Endothelial cell (in vitro differentiated cells): ENCODE measurements at regions not wholly inside any gene's neighbourhood (a gene's known extent, or its start where the extent isn't known, plus 50 kb on each side); places are given as distances from the start of the nearest gene placed in this dataset.

Experiments used
- DNase-seq: peaks from one replicate; pipeline ENCODE4 v3.0.0; 2021; ENCODE audit warnings: low spot score
- H3K27ac Mint-ChIP-seq: one replicate; pipeline ENCODE4 v1.8.0; 2021; ENCODE audit warnings: mixed read lengths, inconsistent platforms; ENCODE audit not compliant: unreplicated experiment
- H3K27me3 Mint-ChIP-seq: one replicate; pipeline ENCODE4 v1.8.0; 2021; ENCODE audit warnings: mild to moderate bottlenecking, moderate library complexity, mixed read lengths, inconsistent platforms; ENCODE audit not compliant: unreplicated experiment
- H3K36me3 Mint-ChIP-seq: one replicate; pipeline ENCODE4 v1.8.0; 2021; ENCODE audit warnings: mild to moderate bottlenecking, low read depth, mixed read lengths, inconsistent platforms; ENCODE audit not compliant: unreplicated experiment
- H3K4me1 Mint-ChIP-seq: one replicate; pipeline ENCODE4 v1.8.0; 2021; ENCODE audit warnings: mild to moderate bottlenecking, mixed read lengths, inconsistent platforms; ENCODE audit not compliant: unreplicated experiment
- H3K4me3 Mint-ChIP-seq: one replicate; pipeline ENCODE4 v1.8.0; 2021; ENCODE audit warnings: mild to moderate bottlenecking, mixed read lengths, inconsistent platforms; ENCODE audit not compliant: unreplicated experiment
- H3K9me3 Mint-ChIP-seq: one replicate; pipeline ENCODE4 v1.8.0; 2021; ENCODE audit warnings: mixed read lengths, inconsistent platforms; ENCODE audit not compliant: unreplicated experiment
- TF ChIP-seq, protein P1 (sequence below): fragments of 200-600 bp; sonication (generic); IDR thresholded peaks from one replicate; pipeline ENCODE4 v1.5.0; 2021; ENCODE audit warnings: antibody characterized with exemption; ENCODE audit not compliant: unreplicated experiment

DNA sequence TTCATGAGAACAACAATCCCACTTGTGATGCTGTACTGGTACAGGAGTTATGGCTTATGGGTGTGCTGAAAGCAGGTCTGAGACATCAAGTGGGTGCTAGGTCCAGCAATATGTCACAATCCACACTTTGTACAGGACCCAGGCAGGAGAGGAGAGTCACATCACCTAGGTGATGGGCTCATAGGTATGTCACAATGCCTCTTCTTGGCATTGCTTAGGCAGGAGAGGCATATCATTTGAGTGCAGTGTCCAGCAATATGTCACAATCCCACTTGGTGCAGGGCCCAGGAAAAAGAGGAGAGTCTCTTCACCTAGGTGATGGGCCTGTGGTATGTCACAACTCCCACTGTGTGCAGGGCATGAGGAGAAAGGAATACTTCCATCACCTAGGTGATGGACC is 2110.0 kb downstream of the TP53TG3F start:
- Mint-ChIP-seq H3K36me3 (peaks cover 14% of the 10 kb centered on the region), H3K4me3 (no peak overlapping the region), H3K27me3 (peaks cover 9% of the 10 kb centered on the region), H3K4me1 (no peaks in the 10 kb centered on the region), H3K9me3 (peaks cover 49% of the 10 kb centered on the region), H3K27ac (no peak overlapping the region)
- TF ChIP-seq, protein P1, sequence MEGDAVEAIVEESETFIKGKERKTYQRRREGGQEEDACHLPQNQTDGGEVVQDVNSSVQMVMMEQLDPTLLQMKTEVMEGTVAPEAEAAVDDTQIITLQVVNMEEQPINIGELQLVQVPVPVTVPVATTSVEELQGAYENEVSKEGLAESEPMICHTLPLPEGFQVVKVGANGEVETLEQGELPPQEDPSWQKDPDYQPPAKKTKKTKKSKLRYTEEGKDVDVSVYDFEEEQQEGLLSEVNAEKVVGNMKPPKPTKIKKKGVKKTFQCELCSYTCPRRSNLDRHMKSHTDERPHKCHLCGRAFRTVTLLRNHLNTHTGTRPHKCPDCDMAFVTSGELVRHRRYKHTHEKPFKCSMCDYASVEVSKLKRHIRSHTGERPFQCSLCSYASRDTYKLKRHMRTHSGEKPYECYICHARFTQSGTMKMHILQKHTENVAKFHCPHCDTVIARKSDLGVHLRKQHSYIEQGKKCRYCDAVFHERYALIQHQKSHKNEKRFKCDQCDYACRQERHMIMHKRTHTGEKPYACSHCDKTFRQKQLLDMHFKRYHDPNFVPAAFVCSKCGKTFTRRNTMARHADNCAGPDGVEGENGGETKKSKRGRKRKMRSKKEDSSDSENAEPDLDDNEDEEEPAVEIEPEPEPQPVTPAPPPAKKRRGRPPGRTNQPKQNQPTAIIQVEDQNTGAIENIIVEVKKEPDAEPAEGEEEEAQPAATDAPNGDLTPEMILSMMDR, result no peak
- no peak for DNase-seq

GRCh38 chr16:35570946-35571345 is 2111.5 kb downstream of the TP53TG3F start:
- H3K27me3 Mint-ChIP-seq, result peaks cover 10% of the 10 kb centered on the region
- peaks cover 47% of the 10 kb centered on the region for H3K9me3 Mint-ChIP-seq
- no peaks in the 10 kb centered on the region for H3K4me1 Mint-ChIP-seq
- no peak overlapping the region for H3K4me3 Mint-ChIP-seq
- no peak overlapping the region for H3K27ac Mint-ChIP-seq
- H3K36me3 Mint-ChIP-seq, result peaks cover 13% of the 10 kb centered on the region
- TF ChIP-seq, protein P1, result no peak
- DNase-seq, result no peak

- Mint-ChIP-seq H3K27me3 (peaks cover 12% of the 10 kb centered on the region), H3K4me1 (no peaks in the 10 kb centered on the region), H3K9me3 (peaks cover 53% of the 10 kb centered on the region), H3K36me3 (peaks cover 13% of the 10 kb centered on the region), H3K4me3 (no peak overlapping the region), H3K27ac (no peak overlapping the region)
- TF ChIP-seq, protein P1, result no peak
- no peak for DNase-seq
Observed at GRCh38 chr16:35572186-35572585, 2112.8 kb downstream of the TP53TG3F start.

DNA sequence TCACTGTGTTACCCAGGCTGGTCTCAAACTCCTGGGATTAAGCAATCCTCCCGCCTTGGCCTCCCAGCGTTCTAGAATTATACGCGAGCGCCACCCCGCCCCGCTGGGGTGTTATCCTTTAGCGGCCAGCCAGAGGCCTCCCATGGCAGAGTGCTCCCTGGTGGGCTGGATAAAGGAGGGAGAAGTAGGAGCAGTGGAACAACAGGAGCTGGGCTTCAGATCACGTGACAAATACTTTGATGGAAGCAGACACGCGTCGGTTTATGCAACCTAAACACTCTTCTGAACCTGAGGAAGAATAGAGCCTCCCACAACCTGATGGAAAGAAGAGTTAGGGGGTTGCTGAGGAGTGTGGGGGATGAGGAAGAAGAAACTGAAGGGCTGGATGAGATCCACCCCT is 2114.0 kb downstream of the TP53TG3F start:
- no peak for DNase-seq
- H3K27me3 Mint-ChIP-seq, result peaks cover 15% of the 10 kb centered on the region
- peaks cover 53% of the 10 kb centered on the region for H3K9me3 Mint-ChIP-seq
- TF ChIP-seq, protein P1, result no peak
- H3K4me3 Mint-ChIP-seq, result no peak overlapping the region
- H3K4me1 Mint-ChIP-seq, result no peaks in the 10 kb centered on the region
- peaks cover 8% of the 10 kb centered on the region for H3K36me3 Mint-ChIP-seq
- H3K27ac Mint-ChIP-seq, result no peak overlapping the region

DNA sequence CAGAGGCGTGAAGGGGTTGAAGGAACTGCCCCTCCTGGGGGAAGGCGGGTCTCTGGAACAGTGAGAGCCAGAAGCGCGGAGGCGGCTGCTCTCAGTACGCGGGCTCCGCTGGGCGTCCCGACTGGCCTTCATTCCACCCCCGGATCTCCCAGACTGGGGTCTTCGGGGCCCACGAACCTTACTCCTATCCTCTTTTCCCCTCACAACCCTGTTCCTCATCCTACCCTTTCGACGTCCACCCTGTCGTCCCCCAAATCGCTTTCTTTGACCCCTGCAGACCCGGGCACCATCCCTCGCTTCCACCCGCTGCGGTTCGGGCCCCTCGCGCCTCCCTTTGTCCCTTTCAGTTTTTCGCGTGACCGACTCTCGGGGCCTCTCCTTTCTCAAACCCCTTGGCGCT is 2114.6 kb downstream of the TP53TG3F start:
- Mint-ChIP-seq H3K36me3 (peaks cover 8% of the 10 kb centered on the region), H3K27ac (no peak overlapping the region), H3K9me3 (peaks cover 56% of the 10 kb centered on the region), H3K4me3 (no peak overlapping the region), H3K4me1 (no peaks in the 10 kb centered on the region), H3K27me3 (peaks cover 21% of the 10 kb centered on the region)
- DNase-seq, result no peak
- TF ChIP-seq, protein P1, result no peak
